Mesenchymal stem cell (in vitro differentiated cells and primary cell): ENCODE measurements at regions not wholly inside any gene's neighbourhood (a gene's known extent, or its start where the extent isn't known, plus 50 kb on each side); places are given as distances from the start of the nearest gene placed in this dataset.

Experiments
- DNase-seq: peaks from one replicate; pipeline ENCODE4 v3.0.0-alpha.2; 2013
- H2AFZ ChIP-seq: one replicate; pipeline ENCODE4 v1.6.1; 2013; ENCODE audit warnings: low read depth, mild to moderate bottlenecking, control low read depth, inconsistent platforms, low read length, moderate library complexity
- H2AK5ac ChIP-seq: 2 replicates; pipeline ENCODE4 v1.6.1; 2013; ENCODE audit warnings: low read length, moderate library complexity, mild to moderate bottlenecking, inconsistent platforms; ENCODE audit not compliant: severe bottlenecking
- H2BK120ac ChIP-seq: one replicate; pipeline ENCODE4 v1.6.1; 2013; ENCODE audit warnings: low read depth, mild to moderate bottlenecking, inconsistent platforms, low read length, moderate library complexity
- H2BK12ac ChIP-seq, 2 experiments: one replicate each; pipeline ENCODE4 v1.6.1; 2013; ENCODE audit warnings: inconsistent platforms in 2 of 2, low read length in 2 of 2, mild to moderate bottlenecking in 2 of 2, moderate library complexity in 2 of 2, control low read depth in 1 of 2
- H2BK15ac ChIP-seq: one replicate; pipeline ENCODE4 v1.6.1; 2013; ENCODE audit warnings: mild to moderate bottlenecking, low read depth, inconsistent platforms; ENCODE audit not compliant: poor library complexity, severe bottlenecking
- H2BK5ac ChIP-seq: 2 replicates; pipeline ENCODE4 v1.6.1; 2013; ENCODE audit warnings: low read depth, mild to moderate bottlenecking, low read length, control low read depth, inconsistent platforms; ENCODE audit not compliant: poor library complexity, severe bottlenecking
- H3K14ac ChIP-seq, 2 experiments: one replicate each; pipeline ENCODE4 v1.6.1; 2013; ENCODE audit warnings: inconsistent platforms in 2 of 2, low read length in 2 of 2, control low read depth in 1 of 2, mild to moderate bottlenecking in 1 of 2, moderate library complexity in 1 of 2
- H3K18ac ChIP-seq, 2 experiments: one replicate each; pipeline ENCODE4 v1.6.1; 2013; ENCODE audit warnings: inconsistent platforms in 2 of 2, low read length in 2 of 2, control low read depth in 1 of 2, low read depth in 1 of 2, mild to moderate bottlenecking in 1 of 2
- H3K23ac ChIP-seq, 2 experiments: one replicate each; pipeline ENCODE4 v1.6.1; 2013; ENCODE audit warnings: inconsistent platforms in 2 of 2, low read length in 2 of 2, mild to moderate bottlenecking in 2 of 2, moderate library complexity in 2 of 2, control low read depth in 1 of 2
- H3K27ac ChIP-seq: 2 replicates; pipeline ENCODE4 v1.5.1; 2013; ENCODE audit warnings: mild to moderate bottlenecking, moderate library complexity, low read length, control low read depth, inconsistent platforms; ENCODE audit not compliant: poor library complexity, severe bottlenecking
- H3K27me3 ChIP-seq, 2 experiments: 2 replicates each; pipeline versions ENCODE4 v1.6.1 to v1.7.0; 2013; ENCODE audit warnings: low read length in 2 of 2, mild to moderate bottlenecking in 2 of 2, moderate library complexity in 2 of 2, control low read depth in 1 of 2, inconsistent platforms in 1 of 2; ENCODE audit not compliant: control insufficient read depth in 1 of 2, insufficient read depth in 1 of 2
- H3K36me3 ChIP-seq, 2 experiments: 2 replicates each; pipeline versions ENCODE4 v1.6.1 to v1.7.0; 2013; ENCODE audit warnings: low read length in 2 of 2, control low read depth in 1 of 2, inconsistent platforms in 1 of 2, low read depth in 1 of 2, mild to moderate bottlenecking in 1 of 2; ENCODE audit not compliant: insufficient read depth in 2 of 2, control insufficient read depth in 1 of 2
- H3K4ac ChIP-seq, 2 experiments: one replicate each; pipeline ENCODE4 v1.6.1; 2013; ENCODE audit warnings: inconsistent platforms in 2 of 2, low read length in 2 of 2, mild to moderate bottlenecking in 2 of 2, moderate library complexity in 2 of 2, control low read depth in 1 of 2, low read depth in 1 of 2
- H3K4me1 ChIP-seq: 2 replicates; pipeline ENCODE4 v1.6.1; 2013; ENCODE audit warnings: low read depth, low read length, control low read depth; ENCODE audit not compliant: control insufficient read depth, insufficient read depth
- H3K4me2 ChIP-seq: 2 replicates; pipeline ENCODE4 v1.6.1; 2013; ENCODE audit warnings: low read length, mild to moderate bottlenecking, inconsistent platforms; ENCODE audit not compliant: poor library complexity, severe bottlenecking
- H3K4me3 ChIP-seq, 2 experiments: 2 replicates each; pipeline versions ENCODE4 v1.5.1 to v1.7.0; 2013; ENCODE audit warnings: low read length in 2 of 2, mild to moderate bottlenecking in 2 of 2, control low read depth in 1 of 2, low read depth in 1 of 2; ENCODE audit not compliant: insufficient read depth in 1 of 2
- H3K79me1 ChIP-seq: replicated peaks from 2 replicates; pipeline ENCODE4 v1.6.1; 2013; ENCODE audit warnings: mild to moderate bottlenecking, control low read depth, low read length, inconsistent platforms; ENCODE audit not compliant: poor library complexity, severe bottlenecking
- H3K9ac ChIP-seq: 2 replicates; pipeline ENCODE4 v1.7.0; 2013; ENCODE audit warnings: mild to moderate bottlenecking, low read length, moderate library complexity
- H3K9me3 ChIP-seq: 2 replicates; pipeline ENCODE4 v1.7.0; 2013; ENCODE audit warnings: mild to moderate bottlenecking, low read length; ENCODE audit not compliant: control insufficient read depth
- H4K8ac ChIP-seq: one replicate; pipeline ENCODE4 v1.6.1; 2013; ENCODE audit warnings: inconsistent platforms, mild to moderate bottlenecking, low read length, moderate library complexity
- H4K91ac ChIP-seq: one replicate; pipeline ENCODE4 v1.6.1; 2013; ENCODE audit warnings: mild to moderate bottlenecking, low read length, inconsistent platforms
- WGBS: methylation state at CpG from one replicate; pipeline ENCODE4 v1.1.7; 2013; ENCODE audit warnings: mixed read lengths; 5-methylcytosine and 5-hydroxymethylcytosine counted together

DNA sequence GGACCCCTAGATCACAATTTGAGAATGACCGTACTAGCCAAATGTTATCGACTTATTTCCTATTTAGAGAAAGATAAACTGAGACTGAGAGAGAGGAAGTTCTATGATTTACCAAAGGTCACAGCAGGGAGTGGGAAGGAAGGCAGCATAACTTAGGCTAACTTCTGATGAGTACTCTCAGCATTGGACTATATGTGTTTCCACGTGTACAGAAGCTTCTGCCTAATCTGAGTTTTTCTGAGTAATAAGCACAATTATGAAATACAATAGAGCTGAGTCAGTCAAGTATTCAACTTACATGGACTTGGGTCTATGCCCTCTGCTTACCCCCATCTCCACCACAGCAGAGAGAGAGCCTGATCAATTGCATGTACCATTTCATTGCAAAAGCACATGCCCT lies 88.1 kb upstream of the HIVEP3 start:
- no peak overlapping the region for H3K27ac ChIP-seq
- H3K79me1 ChIP-seq = peaks cover 24% of the 10 kb centered on the region
- no peak overlapping the region for H2BK120ac ChIP-seq
- DNase-seq = no peak
- H2AK5ac ChIP-seq = no peak overlapping the region
- no peaks in the 10 kb centered on the region for H3K27me3 ChIP-seq
- H2BK12ac ChIP-seq = no peak overlapping the region
- no peak overlapping the region for H4K91ac ChIP-seq
- peaks cover 2% of the 10 kb centered on the region for H3K4me1 ChIP-seq
- 100% methylated on average over 2 of the region's 3 CpGs for WGBS
- no peak overlapping the region for H3K18ac ChIP-seq
- H4K8ac ChIP-seq = no peak overlapping the region
- H3K36me3 ChIP-seq = no peaks in the 10 kb centered on the region
- H2AFZ ChIP-seq = no peak overlapping the region
- H3K9ac ChIP-seq = no peak overlapping the region
- no peak overlapping the region for H3K4me3 ChIP-seq
- H3K23ac ChIP-seq = no peak overlapping the region
- H2BK5ac ChIP-seq = no peak overlapping the region
- H3K4me2 ChIP-seq = no peak overlapping the region
- H3K4ac ChIP-seq = no peak overlapping the region
- H3K14ac ChIP-seq = no peak overlapping the region
- no peaks in the 10 kb centered on the region for H3K9me3 ChIP-seq
- no peak overlapping the region for H2BK15ac ChIP-seq

DNA sequence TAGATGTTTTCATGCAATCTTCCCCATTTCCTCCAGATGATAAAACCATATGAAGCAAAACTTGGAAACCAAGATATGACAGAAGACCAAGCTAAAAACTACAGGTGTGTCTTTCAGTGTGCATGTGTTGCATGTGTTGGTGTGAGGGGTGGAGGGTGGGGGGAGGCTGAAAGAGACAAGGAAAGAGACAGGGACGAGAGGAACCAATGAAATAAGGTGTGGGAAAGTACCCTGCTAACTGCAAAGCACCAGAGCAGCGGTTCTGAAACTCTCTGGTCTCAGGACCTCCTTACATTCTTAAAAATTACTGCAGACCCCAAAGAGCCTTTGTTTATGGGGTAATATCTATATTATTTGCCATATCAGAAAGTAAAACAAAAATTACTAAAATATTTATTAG lies 87.4 kb upstream of the HIVEP3 start:
- H3K23ac ChIP-seq = no peak overlapping the region
- H3K4me2 ChIP-seq = no peak overlapping the region
- no peaks in the 10 kb centered on the region for H3K27me3 ChIP-seq
- no peak overlapping the region for H2BK12ac ChIP-seq
- no peak overlapping the region for H2BK15ac ChIP-seq
- peaks cover 2% of the 10 kb centered on the region for H3K4me1 ChIP-seq
- H3K4ac ChIP-seq = no peak overlapping the region
- H3K79me1 ChIP-seq = peaks cover 29% of the 10 kb centered on the region
- no peak overlapping the region for H3K14ac ChIP-seq
- H3K9ac ChIP-seq = no peak overlapping the region
- H2AK5ac ChIP-seq = no peak overlapping the region
- H2BK5ac ChIP-seq = no peak overlapping the region
- H2AFZ ChIP-seq = no peak overlapping the region
- no peak overlapping the region for H3K4me3 ChIP-seq
- H3K9me3 ChIP-seq = no peaks in the 10 kb centered on the region
- H3K18ac ChIP-seq = no peak overlapping the region
- no peak overlapping the region for H2BK120ac ChIP-seq
- H3K27ac ChIP-seq = no peak overlapping the region
- no peaks in the 10 kb centered on the region for H3K36me3 ChIP-seq
- WGBS = no CpG with 5 or more reads among the region's 2 CpGs
- H4K8ac ChIP-seq = no peak overlapping the region
- no peak overlapping the region for H4K91ac ChIP-seq
- no peak for DNase-seq

DNA sequence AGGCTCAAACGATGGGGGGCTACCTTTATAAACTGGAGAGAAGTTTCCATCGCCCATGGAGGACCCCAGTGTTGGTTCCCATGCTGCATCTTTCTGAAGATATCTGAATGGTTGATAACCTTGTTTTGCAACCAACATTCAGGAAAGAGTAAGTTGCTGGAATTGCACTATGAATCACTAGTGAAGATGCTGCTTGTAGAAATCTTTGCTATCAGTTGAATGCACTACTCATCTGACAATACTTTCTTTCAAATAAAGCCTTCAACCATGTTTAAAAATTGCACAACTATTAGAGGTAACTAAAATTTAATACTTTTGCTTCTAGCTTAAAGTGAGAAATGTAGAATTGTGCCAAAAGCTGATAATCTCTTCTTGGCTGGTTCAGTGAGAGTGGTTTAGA lies 86.8 kb upstream of the HIVEP3 start:
- no peak overlapping the region for H4K91ac ChIP-seq
- H2BK15ac ChIP-seq = no peak overlapping the region
- peaks cover 32% of the 10 kb centered on the region for H3K79me1 ChIP-seq
- H3K4me2 ChIP-seq = no peak overlapping the region
- H2BK12ac ChIP-seq = no peak overlapping the region
- no peaks in the 10 kb centered on the region for H3K9me3 ChIP-seq
- no peak overlapping the region for H2BK120ac ChIP-seq
- H2BK5ac ChIP-seq = no peak overlapping the region
- H4K8ac ChIP-seq = no peak overlapping the region
- H3K27me3 ChIP-seq = no peaks in the 10 kb centered on the region
- H3K23ac ChIP-seq = no peak overlapping the region
- H3K14ac ChIP-seq = no peak overlapping the region
- H3K4ac ChIP-seq = no peak overlapping the region
- H3K4me1 ChIP-seq = peaks cover 2% of the 10 kb centered on the region
- no peak overlapping the region for H3K27ac ChIP-seq
- H3K4me3 ChIP-seq = no peak overlapping the region
- H2AFZ ChIP-seq = no peak overlapping the region
- no peak overlapping the region for H2AK5ac ChIP-seq
- no peak for DNase-seq
- no peak overlapping the region for H3K18ac ChIP-seq
- WGBS = 68% methylated on average over 2 of the region's 2 CpGs
- H3K36me3 ChIP-seq = no peaks in the 10 kb centered on the region
- H3K9ac ChIP-seq = no peak overlapping the region

DNA sequence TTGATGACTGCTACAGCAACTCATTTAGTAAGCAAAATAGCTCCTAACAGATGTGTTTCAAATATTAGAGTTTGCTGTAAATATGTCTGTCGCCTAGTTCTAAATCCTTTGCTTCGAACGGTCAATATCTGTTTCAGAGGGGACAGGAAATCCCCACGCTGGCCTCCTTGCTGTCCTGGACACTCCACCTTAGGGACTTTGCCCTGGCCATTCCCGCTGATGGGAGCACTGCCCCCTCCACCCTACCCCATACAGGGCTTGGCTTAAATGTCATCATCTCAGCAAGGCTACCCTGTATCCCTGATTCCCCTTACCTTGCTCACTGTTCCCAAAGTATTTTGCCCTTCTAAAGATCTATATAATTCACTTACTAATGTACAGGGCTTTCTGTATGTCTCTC lies 86.1 kb upstream of the HIVEP3 start:
- no peak overlapping the region for H2AFZ ChIP-seq
- H3K27me3 ChIP-seq = no peaks in the 10 kb centered on the region
- H3K23ac ChIP-seq = no peak overlapping the region
- no peaks in the 10 kb centered on the region for H3K36me3 ChIP-seq
- no peak overlapping the region for H3K4ac ChIP-seq
- no peak overlapping the region for H2AK5ac ChIP-seq
- no peak overlapping the region for H2BK12ac ChIP-seq
- peaks cover 36% of the 10 kb centered on the region for H3K79me1 ChIP-seq
- no peak overlapping the region for H3K9ac ChIP-seq
- H3K9me3 ChIP-seq = no peaks in the 10 kb centered on the region
- no peak overlapping the region for H3K27ac ChIP-seq
- 91% methylated on average over 5 of the region's 5 CpGs for WGBS
- no peak for DNase-seq
- H3K14ac ChIP-seq = no peak overlapping the region
- H3K4me1 ChIP-seq = peaks cover 2% of the 10 kb centered on the region
- H3K4me3 ChIP-seq = no peak overlapping the region
- no peak overlapping the region for H2BK15ac ChIP-seq
- no peak overlapping the region for H2BK5ac ChIP-seq
- no peak overlapping the region for H3K18ac ChIP-seq
- H4K91ac ChIP-seq = no peak overlapping the region
- no peak overlapping the region for H4K8ac ChIP-seq
- H2BK120ac ChIP-seq = no peak overlapping the region
- no peak overlapping the region for H3K4me2 ChIP-seq
